ENCODE measurements at regions not wholly inside any gene's neighbourhood (a gene's known extent, or its start where the extent isn't known, plus 50 kb on each side); places are given as distances from the start of the nearest gene placed in this dataset.

GRCh38 chr12:111218499-111218898 is 150.4 kb downstream of the PHETA1 start:
- TF ChIP-seq CTCF (IDR thresholded peaks at IDR 0.05) (no peak), ZFX (IDR thresholded peaks at IDR 0.05; ENCODE audit: borderline replicate concordance) (no peak)
